Progenitor cell of endocrine pancreas (in vitro differentiated cells): ENCODE measurements at regions not wholly inside any gene's neighbourhood (a gene's known extent, or its start where the extent isn't known, plus 50 kb on each side); places are given as distances from the start of the nearest gene placed in this dataset.

Experiments used
- DNase-seq: peaks from one replicate; pipeline ENCODE4 v3.0.0; 2021; ENCODE audit warnings: low spot score; ENCODE audit not compliant: unreplicated experiment
- H3K27ac Mint-ChIP-seq: 2 replicates; pipeline ENCODE4 v1.8.0; 2021; ENCODE audit warnings: mild to moderate bottlenecking, moderate library complexity, mixed read lengths
- H3K27me3 Mint-ChIP-seq: 2 replicates; pipeline ENCODE4 v1.8.0; 2021; ENCODE audit warnings: mixed read lengths
- H3K36me3 Mint-ChIP-seq: 2 replicates; pipeline ENCODE4 v1.8.0; 2022; ENCODE audit warnings: mixed read lengths; ENCODE audit not compliant: insufficient read depth
- H3K4me1 Mint-ChIP-seq: 2 replicates; pipeline ENCODE4 v1.8.0; 2021; ENCODE audit warnings: low read depth, mixed read lengths
- H3K4me3 Mint-ChIP-seq: 2 replicates; pipeline ENCODE4 v1.8.0; 2021; ENCODE audit warnings: low read depth, mild to moderate bottlenecking, moderate library complexity, mixed read lengths
- H3K9me3 Mint-ChIP-seq: 2 replicates; pipeline ENCODE4 v1.8.0; 2021; ENCODE audit warnings: low read depth, mixed read lengths
- TF ChIP-seq, protein P1 (sequence below): fragments of 200-600 bp; sonication (generic); IDR thresholded peaks from one replicate; pipeline ENCODE4 v1.5.0; 2021; ENCODE audit warnings: antibody characterized with exemption, mild to moderate bottlenecking; ENCODE audit not compliant: unreplicated experiment

DNA sequence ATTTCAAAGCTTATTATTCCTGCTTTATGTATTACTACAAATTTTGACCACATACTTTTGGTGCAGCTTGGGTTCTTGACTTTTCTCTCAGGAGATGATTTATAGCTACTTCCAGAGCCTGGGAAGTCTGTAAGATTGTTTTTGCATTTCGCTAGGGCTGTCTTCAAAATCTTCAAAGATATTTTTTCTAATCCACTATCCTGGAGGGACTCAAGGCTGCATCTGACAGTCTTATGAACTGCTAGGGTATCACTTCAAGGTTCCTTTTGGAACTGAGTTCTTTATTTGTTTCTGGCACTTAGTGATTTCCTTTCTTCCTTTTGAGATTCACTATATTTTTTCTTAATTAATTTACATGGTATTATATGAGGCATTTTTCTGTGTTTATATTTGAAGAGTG is 90.0 kb upstream of the LYPLAL1 start:
- H3K4me1 Mint-ChIP-seq, result no peaks in the 10 kb centered on the region
- no peak overlapping the region for H3K27ac Mint-ChIP-seq
- H3K36me3 Mint-ChIP-seq, result no peaks in the 10 kb centered on the region
- TF ChIP-seq, protein P1, sequence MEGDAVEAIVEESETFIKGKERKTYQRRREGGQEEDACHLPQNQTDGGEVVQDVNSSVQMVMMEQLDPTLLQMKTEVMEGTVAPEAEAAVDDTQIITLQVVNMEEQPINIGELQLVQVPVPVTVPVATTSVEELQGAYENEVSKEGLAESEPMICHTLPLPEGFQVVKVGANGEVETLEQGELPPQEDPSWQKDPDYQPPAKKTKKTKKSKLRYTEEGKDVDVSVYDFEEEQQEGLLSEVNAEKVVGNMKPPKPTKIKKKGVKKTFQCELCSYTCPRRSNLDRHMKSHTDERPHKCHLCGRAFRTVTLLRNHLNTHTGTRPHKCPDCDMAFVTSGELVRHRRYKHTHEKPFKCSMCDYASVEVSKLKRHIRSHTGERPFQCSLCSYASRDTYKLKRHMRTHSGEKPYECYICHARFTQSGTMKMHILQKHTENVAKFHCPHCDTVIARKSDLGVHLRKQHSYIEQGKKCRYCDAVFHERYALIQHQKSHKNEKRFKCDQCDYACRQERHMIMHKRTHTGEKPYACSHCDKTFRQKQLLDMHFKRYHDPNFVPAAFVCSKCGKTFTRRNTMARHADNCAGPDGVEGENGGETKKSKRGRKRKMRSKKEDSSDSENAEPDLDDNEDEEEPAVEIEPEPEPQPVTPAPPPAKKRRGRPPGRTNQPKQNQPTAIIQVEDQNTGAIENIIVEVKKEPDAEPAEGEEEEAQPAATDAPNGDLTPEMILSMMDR, result no peak
- H3K27me3 Mint-ChIP-seq, result no peaks in the 10 kb centered on the region
- no peak overlapping the region for H3K4me3 Mint-ChIP-seq
- DNase-seq, result no peak
- H3K9me3 Mint-ChIP-seq, result no peaks in the 10 kb centered on the region

DNA sequence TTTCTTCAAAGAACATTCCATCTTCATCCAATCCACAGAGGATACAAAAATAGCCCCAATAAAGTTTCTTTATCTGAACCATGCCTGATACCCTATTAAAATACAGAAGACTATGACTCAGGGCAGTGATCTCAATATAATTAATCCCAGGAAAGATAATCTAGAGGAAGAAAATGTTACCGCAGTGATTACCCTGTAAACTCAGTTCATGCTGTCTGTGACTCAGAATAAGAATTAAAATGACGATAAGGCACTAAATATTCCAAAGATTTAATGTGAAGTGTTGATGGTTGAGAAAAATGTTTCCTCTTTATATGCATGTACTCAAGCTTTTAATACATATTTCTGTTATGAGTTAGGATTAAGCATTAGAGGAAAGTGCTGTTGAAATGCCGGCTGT is 88.6 kb upstream of the LYPLAL1 start:
- no peak overlapping the region for H3K4me3 Mint-ChIP-seq
- no peaks in the 10 kb centered on the region for H3K27me3 Mint-ChIP-seq
- no peaks in the 10 kb centered on the region for H3K4me1 Mint-ChIP-seq
- H3K9me3 Mint-ChIP-seq, result no peaks in the 10 kb centered on the region
- no peak for DNase-seq
- H3K27ac Mint-ChIP-seq, result no peak overlapping the region
- TF ChIP-seq, protein P1, result no peak
- H3K36me3 Mint-ChIP-seq, result no peaks in the 10 kb centered on the region

DNA sequence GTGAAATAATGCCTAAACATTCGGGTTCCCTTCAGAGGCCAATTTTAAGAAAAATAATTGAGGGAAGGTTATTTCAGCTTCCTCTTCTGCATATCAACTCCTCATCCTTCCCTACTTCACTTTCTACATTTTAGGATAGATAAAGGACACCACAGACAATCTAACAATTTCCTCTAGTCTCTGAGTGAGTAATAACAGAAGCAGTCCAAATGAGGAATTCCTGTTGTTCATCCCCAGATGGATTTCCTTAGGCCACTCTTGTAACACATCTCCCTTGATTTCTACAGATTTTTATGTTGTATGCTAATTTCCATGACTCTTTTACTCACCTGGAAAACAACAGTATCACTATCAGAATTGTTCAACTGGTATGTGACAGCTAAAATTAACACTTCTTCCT is 87.7 kb upstream of the LYPLAL1 start:
- H3K4me3 Mint-ChIP-seq, result no peak overlapping the region
- H3K36me3 Mint-ChIP-seq, result no peaks in the 10 kb centered on the region
- no peak overlapping the region for H3K27ac Mint-ChIP-seq
- no peak for DNase-seq
- no peaks in the 10 kb centered on the region for H3K27me3 Mint-ChIP-seq
- H3K4me1 Mint-ChIP-seq, result no peaks in the 10 kb centered on the region
- TF ChIP-seq, protein P1, result no peak
- H3K9me3 Mint-ChIP-seq, result no peaks in the 10 kb centered on the region

DNA sequence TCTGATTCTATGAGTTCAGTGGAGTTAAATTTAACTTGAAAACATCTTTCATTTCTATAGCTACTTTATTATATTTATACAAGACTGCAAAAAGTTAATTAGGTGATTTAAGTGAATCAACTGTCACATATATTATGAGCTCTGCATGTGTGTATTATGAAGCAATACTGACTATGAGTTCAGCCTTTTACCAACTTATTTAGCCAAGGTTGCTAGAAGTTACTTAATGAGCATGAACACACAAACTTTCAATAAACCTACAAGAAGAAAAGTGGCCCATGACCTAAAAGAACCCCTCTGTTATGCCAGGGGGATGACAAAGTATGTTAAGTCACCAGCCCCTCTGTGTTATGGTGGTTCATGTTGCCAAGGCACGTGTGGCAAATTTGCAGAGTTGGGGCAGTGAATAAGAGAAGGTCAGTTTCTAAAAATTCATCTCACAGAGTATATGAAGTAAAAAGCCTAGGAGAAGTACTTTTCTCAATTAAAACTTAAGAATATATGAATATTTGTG is 86.7 kb upstream of the LYPLAL1 start:
- H3K4me3 Mint-ChIP-seq, result no peak overlapping the region
- no peaks in the 10 kb centered on the region for H3K27me3 Mint-ChIP-seq
- H3K27ac Mint-ChIP-seq, result no peak overlapping the region
- H3K4me1 Mint-ChIP-seq, result no peaks in the 10 kb centered on the region
- H3K9me3 Mint-ChIP-seq, result peaks cover 4% of the 10 kb centered on the region
- DNase-seq, result no peak
- no peaks in the 10 kb centered on the region for H3K36me3 Mint-ChIP-seq
- TF ChIP-seq, protein P1, result no peak

DNA sequence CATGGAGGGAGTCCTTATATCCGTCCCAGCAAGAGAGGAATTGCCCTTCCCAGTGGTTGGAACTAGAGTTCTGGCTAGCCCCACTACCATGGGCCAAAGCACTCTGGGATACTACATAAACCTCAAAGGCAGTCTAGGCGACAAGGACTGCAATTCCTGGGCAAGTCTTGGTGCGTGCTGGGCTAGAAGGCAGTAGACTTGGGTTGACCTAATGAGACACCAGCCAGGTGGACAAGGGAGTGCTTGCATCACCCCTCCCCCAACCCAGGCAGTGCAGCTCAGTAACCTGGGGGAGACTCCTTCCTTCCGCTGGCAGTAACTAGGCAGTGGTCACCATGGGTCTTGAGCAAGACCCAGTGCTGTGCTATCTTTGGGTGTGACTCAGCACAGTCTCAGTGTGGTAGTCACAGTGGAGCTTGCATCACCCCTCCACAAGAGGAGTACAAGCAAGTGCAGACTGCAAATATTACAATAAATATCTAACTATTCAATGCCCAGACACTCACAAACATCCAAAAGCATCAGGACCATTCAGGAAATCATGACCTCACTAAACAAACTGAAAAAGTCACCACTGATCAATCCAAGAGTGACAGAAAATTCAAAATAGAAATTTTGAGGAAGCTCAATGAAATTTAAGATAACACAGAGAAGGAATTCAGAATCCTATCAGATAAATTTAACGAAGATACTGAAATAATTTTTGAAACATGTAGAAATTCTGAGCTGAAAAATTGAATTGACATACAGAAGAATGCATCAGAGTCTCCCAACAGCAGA is 84.7 kb upstream of the LYPLAL1 start:
- no peaks in the 10 kb centered on the region for H3K36me3 Mint-ChIP-seq
- no peak overlapping the region for H3K4me3 Mint-ChIP-seq
- H3K4me1 Mint-ChIP-seq, result no peaks in the 10 kb centered on the region
- no peak for DNase-seq
- TF ChIP-seq, protein P1, result no peak
- peaks cover 21% of the 10 kb centered on the region for H3K9me3 Mint-ChIP-seq
- no peaks in the 10 kb centered on the region for H3K27me3 Mint-ChIP-seq
- H3K27ac Mint-ChIP-seq, result no peak overlapping the region
